ENCODE measurements at regions not wholly inside any gene's neighbourhood (a gene's known extent, or its start where the extent isn't known, plus 50 kb on each side); places are given as distances from the start of the nearest gene placed in this dataset.
A peak's percentile ranks its signal among the peaks of the same experiment; 100 is the strongest.

DNA sequence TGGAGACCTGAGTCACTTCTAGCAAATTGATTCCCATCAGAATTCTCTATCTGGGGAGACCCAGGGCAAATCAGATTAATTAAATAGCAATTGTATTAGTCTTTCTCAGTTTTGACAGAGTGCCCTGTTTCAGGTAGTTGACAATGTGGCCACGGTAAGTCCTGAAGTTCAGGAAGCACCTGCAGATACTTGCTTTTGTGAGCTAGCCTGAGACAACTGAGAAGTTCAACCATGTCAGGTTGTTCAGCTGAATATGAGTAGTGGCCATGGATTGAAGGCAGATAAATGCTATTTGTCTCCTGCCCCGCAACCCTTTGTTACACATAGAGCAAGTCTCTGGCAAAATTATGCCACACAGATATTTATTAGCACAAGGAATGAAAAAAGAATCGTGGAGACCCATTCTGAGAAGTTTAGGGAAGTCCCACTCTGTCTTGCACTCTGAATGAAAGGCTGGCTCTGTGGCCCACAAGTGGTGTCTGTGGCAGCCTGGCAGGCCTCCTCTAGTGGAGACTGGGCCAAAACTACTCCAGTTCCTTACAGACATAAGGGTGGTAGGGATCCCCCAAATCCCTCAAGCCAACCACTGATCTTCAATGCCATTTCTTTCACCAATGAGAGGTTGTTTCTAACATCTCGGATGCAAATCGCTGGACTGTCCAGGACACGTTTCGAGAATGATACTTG, 61.3 kb downstream of the POU3F3 start:
- DNase-seq (ENCODE audit: low read depth) (no peak), FAIRE-seq (no peak)
- no peak overlapping the region for H3K9ac ChIP-seq (ENCODE audit: low read length)
- Mint-ChIP-seq H3K27ac (ENCODE audit: unreplicated experiment) (no peak overlapping the region), H3K4me1 (ENCODE audit: low read depth, unreplicated experiment) (peaks cover 3% of the 10 kb centered on the region), H3K9me3 (ENCODE audit: unreplicated experiment) (no peaks in the 10 kb centered on the region), H3K27me3 (ENCODE audit: low read depth, unreplicated experiment) (peaks cover 6% of the 10 kb centered on the region), H3K4me3 (ENCODE audit: unreplicated experiment) (no peak overlapping the region), H3K36me3 (ENCODE audit: low read depth, unreplicated experiment) (no peaks in the 10 kb centered on the region)
- no peaks in the 10 kb centered on the region for H3K36me3 ChIP-seq (ENCODE audit: insufficient read depth, low read length)
- no peak overlapping the region for H3K4me3 ChIP-seq (ENCODE audit: insufficient read depth, low read depth, low read length)
- H2AFZ ChIP-seq (ENCODE audit: low read depth, low read length) = no peak overlapping the region
- H3K27ac ChIP-seq (ENCODE audit: low read depth, low read length) = no peak overlapping the region
- H3K4me1 ChIP-seq (ENCODE audit: insufficient read depth, low read length) = no peaks in the 10 kb centered on the region
- no peaks in the 10 kb centered on the region for H3K27me3 ChIP-seq (ENCODE audit: insufficient read depth, low read length)
- H3K79me2 ChIP-seq (ENCODE audit: insufficient read depth, low read length) = no peaks in the 10 kb centered on the region
- TF ChIP-seq, protein P1, sequence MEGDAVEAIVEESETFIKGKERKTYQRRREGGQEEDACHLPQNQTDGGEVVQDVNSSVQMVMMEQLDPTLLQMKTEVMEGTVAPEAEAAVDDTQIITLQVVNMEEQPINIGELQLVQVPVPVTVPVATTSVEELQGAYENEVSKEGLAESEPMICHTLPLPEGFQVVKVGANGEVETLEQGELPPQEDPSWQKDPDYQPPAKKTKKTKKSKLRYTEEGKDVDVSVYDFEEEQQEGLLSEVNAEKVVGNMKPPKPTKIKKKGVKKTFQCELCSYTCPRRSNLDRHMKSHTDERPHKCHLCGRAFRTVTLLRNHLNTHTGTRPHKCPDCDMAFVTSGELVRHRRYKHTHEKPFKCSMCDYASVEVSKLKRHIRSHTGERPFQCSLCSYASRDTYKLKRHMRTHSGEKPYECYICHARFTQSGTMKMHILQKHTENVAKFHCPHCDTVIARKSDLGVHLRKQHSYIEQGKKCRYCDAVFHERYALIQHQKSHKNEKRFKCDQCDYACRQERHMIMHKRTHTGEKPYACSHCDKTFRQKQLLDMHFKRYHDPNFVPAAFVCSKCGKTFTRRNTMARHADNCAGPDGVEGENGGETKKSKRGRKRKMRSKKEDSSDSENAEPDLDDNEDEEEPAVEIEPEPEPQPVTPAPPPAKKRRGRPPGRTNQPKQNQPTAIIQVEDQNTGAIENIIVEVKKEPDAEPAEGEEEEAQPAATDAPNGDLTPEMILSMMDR (IDR thresholded peaks at IDR 0.05; ENCODE audit: insufficient read depth, low read depth, low read length) = no peak
- no peak for TF ChIP-seq EZH2 (IDR thresholded peaks at IDR 0.05; ENCODE audit: insufficient read depth, low read length)
- H3K4me2 ChIP-seq (ENCODE audit: low read length) = no peak overlapping the region
- no peaks in the 10 kb centered on the region for H3K9me3 ChIP-seq (ENCODE audit: insufficient read depth, low read depth, low read length)
- no peaks in the 10 kb centered on the region for H4K20me1 ChIP-seq (ENCODE audit: insufficient read depth, low read length)

DNA sequence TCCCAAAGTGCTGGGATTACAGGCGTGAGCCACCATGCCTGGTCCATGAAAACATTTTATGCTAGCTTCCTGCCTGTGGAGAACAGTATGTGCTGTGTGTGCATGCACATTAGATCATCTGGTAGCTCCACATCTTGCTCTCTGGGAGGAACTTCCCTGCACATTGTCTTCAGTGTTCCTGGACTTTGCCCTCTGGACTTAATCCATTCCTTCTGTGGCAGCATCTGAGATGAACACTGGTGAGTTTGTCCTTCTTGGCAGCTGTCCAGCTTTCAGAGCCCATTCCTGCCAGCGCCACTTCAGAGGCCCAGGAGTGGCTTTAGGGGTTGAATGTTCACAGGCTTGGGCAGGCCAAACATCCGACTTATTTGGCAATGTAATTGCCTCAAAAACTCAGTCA, 65.2 kb downstream of the POU3F3 start:
- H3K27me3 Mint-ChIP-seq (ENCODE audit: low read depth, unreplicated experiment) = peaks cover 6% of the 10 kb centered on the region
- Histone ChIP-seq H3K4me3 (ENCODE audit: insufficient read depth, low read depth, low read length) (no peak overlapping the region), H2AFZ (ENCODE audit: low read depth, low read length) (no peak overlapping the region), H3K9ac (ENCODE audit: low read length) (no peak overlapping the region), H3K9me3 (ENCODE audit: insufficient read depth, low read depth, low read length) (no peaks in the 10 kb centered on the region), H3K4me1 (ENCODE audit: insufficient read depth, low read length) (no peaks in the 10 kb centered on the region), H4K20me1 (ENCODE audit: insufficient read depth, low read length) (no peaks in the 10 kb centered on the region), H3K36me3 (ENCODE audit: insufficient read depth, low read length) (no peaks in the 10 kb centered on the region), H3K4me2 (ENCODE audit: low read length) (no peak overlapping the region), H3K79me2 (ENCODE audit: insufficient read depth, low read length) (no peaks in the 10 kb centered on the region), H3K27me3 (ENCODE audit: insufficient read depth, low read length) (no peaks in the 10 kb centered on the region), H3K27ac (ENCODE audit: low read depth, low read length) (no peak overlapping the region)
- DNase-seq (ENCODE audit: low read depth) (no peak), FAIRE-seq (no peak)
- peak overlapping the region; percentile 34 for H3K27ac Mint-ChIP-seq (ENCODE audit: unreplicated experiment)
- H3K36me3 Mint-ChIP-seq (ENCODE audit: low read depth, unreplicated experiment) = no peaks in the 10 kb centered on the region
- TF ChIP-seq EZH2 (IDR thresholded peaks at IDR 0.05; ENCODE audit: insufficient read depth, low read length) = no peak
- TF ChIP-seq, protein P1 (IDR thresholded peaks at IDR 0.05; ENCODE audit: insufficient read depth, low read depth, low read length) = no peak
- peaks cover 3% of the 10 kb centered on the region for H3K4me1 Mint-ChIP-seq (ENCODE audit: low read depth, unreplicated experiment)
- no peaks in the 10 kb centered on the region for H3K9me3 Mint-ChIP-seq (ENCODE audit: unreplicated experiment)
- no peak overlapping the region for H3K4me3 Mint-ChIP-seq (ENCODE audit: unreplicated experiment)

DNA sequence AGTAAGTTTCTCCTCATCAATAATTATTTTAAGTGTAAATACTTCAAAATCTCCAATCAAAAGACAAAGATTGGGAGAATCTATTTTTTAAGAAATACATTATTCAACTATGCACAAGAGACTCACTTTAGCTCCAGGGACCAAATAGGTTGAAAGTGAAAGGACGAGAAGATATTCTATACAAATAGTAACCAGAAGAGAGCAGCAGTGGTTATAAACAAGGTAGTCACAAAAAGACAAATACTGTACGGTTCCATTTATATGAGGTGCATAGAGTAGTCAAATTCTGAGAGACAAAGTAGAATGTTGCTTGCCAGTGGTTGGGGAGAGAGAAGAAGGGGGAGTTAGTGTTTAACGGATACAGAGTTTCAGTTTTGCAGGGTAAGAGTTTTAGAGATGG, 69.8 kb downstream of the POU3F3 start:
- no peak overlapping the region for H3K4me3 Mint-ChIP-seq (ENCODE audit: unreplicated experiment)
- no peak overlapping the region for H2AFZ ChIP-seq (ENCODE audit: low read depth, low read length)
- no peak for FAIRE-seq
- H3K27ac Mint-ChIP-seq (ENCODE audit: unreplicated experiment) = no peak overlapping the region
- H3K27me3 ChIP-seq (ENCODE audit: insufficient read depth, low read length) = no peaks in the 10 kb centered on the region
- H3K36me3 ChIP-seq (ENCODE audit: insufficient read depth, low read length) = no peaks in the 10 kb centered on the region
- H3K9ac ChIP-seq (ENCODE audit: low read length) = no peak overlapping the region
- H3K4me1 ChIP-seq (ENCODE audit: insufficient read depth, low read length) = no peaks in the 10 kb centered on the region
- H3K9me3 Mint-ChIP-seq (ENCODE audit: unreplicated experiment) = no peaks in the 10 kb centered on the region
- H3K27me3 Mint-ChIP-seq (ENCODE audit: low read depth, unreplicated experiment) = no peaks in the 10 kb centered on the region
- no peak for DNase-seq (ENCODE audit: low read depth)
- H3K36me3 Mint-ChIP-seq (ENCODE audit: low read depth, unreplicated experiment) = no peaks in the 10 kb centered on the region
- no peaks in the 10 kb centered on the region for H4K20me1 ChIP-seq (ENCODE audit: insufficient read depth, low read length)
- no peaks in the 10 kb centered on the region for H3K9me3 ChIP-seq (ENCODE audit: insufficient read depth, low read depth, low read length)
- TF ChIP-seq EZH2 (IDR thresholded peaks at IDR 0.05; ENCODE audit: insufficient read depth, low read length) = no peak
- TF ChIP-seq, protein P1 (IDR thresholded peaks at IDR 0.05; ENCODE audit: insufficient read depth, low read depth, low read length) = no peak
- no peak overlapping the region for H3K27ac ChIP-seq (ENCODE audit: low read depth, low read length)
- no peak overlapping the region for H3K4me3 ChIP-seq (ENCODE audit: insufficient read depth, low read depth, low read length)
- no peak overlapping the region for H3K4me2 ChIP-seq (ENCODE audit: low read length)
- H3K79me2 ChIP-seq (ENCODE audit: insufficient read depth, low read length) = no peaks in the 10 kb centered on the region
- H3K4me1 Mint-ChIP-seq (ENCODE audit: low read depth, unreplicated experiment) = no peaks in the 10 kb centered on the region
